GM03348 (cell line): ENCODE measurements at regions not wholly inside any gene's neighbourhood (a gene's known extent, or its start where the extent isn't known, plus 50 kb on each side); places are given as distances from the start of the nearest gene placed in this dataset.
A peak's percentile ranks its signal among the peaks of the same experiment; 100 is the strongest.
"Not testable (repeated sequence)": the region's sequence is repeated elsewhere in the genome, so short reads cannot be mapped to it uniquely, and the experiment has no call there.

Source experiments
- DNase-seq: peaks from one replicate; pipeline ENCODE4 v3.0.0; 2012; ENCODE audit warnings: low spot score

DNA sequence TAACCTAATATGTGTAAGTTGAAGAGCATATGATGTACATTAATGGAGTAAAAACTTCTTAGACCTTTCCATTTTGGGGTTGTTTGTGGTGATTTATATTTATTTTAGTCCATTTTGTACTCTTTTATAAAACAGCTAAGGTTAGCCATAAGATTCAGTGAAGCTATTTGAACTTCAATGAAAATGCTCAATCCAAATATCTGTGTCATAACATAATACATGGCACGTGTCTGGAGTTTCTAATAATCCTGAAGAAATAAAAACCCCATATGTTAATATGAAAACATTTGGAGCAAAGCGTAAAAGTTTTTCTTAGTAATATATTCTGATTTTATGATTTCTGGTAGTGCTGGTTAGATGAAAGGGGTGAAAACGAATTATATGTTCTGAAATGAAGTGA lies 1729.7 kb downstream of the PCDH9 start:
- no peak for DNase-seq

DNA sequence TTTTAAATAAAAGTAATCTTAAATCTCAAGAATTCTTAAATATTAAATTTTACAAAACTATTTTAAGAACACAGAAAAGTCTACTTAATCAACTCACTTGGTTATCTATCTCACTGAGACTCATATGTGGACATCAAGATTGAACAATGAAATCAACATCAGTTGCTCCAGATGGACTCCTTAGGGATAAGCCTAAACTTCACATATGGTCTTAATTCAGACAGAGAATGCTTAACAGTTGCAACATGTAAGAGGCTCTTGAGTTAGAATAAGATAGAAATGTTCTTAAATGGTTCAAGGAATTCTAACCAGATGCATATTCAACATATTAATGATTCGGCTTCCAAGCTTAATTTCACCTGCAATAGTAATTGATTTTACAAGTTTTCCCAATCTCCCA lies 1730.9 kb downstream of the PCDH9 start:
- peak; percentile 18 for DNase-seq

DNA sequence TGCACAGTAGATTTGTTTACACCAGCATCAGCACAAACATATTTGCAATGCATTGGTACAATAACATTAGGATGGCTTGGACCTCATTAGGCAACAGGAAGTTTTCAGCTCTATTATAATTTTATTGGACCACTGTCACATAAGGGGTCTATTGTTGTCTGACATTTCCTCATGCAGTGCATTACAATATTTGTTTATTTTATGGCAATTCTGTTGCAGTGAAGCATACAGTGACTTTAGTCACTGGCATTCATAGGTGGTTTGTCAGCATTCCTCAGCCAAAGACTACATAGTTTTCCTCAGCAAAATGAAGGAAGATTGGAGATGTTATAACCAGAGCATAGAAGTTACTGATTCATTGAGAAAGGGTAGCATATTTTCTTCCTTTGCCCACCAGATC lies 1732.9 kb downstream of the PCDH9 start:
- DNase-seq: peak; percentile 23

DNA sequence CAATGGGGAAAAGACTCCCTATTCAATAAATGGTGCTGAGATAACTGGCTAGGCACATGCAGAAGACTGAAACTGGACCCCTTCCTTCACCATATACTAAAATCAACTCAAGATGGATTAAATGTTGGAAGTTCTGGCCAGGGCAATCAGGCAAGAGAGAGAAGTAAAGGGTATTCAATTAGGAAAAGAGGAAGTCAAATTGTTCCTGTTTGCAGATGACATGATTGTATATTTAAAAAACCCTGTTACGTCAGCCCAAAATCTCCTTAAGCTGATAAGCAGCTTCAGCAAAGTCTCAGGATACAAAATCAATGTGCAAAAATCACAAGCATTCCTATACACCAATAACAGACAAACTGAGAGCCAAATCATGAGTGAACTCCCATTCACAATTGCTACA lies 1739.4 kb downstream of the PCDH9 start:
- not testable (repeated sequence) for DNase-seq

DNA sequence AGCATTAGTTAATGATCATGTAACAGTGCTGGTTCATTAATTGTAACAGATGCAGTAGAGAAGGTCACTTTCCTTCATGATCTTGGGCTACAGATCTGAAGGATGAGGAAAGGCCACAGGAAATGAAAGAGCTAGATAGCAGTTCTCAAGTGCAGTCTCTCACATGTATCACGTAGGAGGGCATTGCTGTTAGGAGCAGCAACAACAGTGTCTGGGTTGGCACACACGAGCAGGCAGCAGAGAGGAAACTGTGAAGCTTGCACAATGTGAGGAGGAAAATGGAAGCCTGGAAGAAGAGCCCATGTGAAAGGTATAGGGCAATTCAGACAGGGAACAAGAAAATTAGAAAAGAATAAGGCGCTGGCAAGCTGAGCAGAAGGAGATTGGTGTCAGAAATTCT lies 1741.5 kb downstream of the PCDH9 start:
- no peak for DNase-seq

DNA sequence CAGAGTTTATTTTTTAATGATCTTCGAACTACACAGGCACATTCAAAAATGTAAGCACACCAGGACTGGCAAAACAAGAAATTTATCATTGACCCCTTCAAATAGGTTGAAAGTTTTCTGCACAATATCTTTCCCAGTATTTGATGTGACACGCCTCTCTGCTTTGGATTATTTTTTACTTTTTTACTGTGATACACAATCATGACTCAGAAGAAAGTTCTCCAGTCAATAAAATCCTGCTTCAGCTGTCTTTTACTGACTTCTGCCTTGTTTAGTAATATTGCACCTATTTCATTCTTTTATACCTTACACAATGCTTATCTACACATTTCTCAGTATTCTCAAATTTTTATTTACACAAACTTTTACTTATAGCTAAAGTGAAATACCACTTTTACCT lies 1750.4 kb downstream of the PCDH9 start:
- no peak for DNase-seq

DNA sequence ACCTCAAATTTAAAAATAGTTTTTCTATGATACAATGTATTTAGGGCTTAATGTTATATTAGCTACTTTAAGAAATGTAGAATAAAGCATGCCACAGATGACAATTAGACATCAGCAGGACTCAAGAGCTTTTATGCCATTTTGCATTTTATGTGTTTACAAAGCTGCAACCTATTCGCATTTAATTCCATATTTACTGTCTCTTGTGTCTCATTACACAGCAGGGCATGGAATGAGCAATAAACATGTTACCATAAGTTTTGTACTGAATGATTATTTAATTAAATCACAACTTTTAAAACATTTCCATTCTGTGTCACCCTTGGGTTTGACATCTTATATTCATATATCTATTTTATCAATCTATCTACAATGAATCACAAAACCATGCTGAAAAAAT lies 1756.9 kb downstream of the PCDH9 start:
- no peak for DNase-seq

DNA sequence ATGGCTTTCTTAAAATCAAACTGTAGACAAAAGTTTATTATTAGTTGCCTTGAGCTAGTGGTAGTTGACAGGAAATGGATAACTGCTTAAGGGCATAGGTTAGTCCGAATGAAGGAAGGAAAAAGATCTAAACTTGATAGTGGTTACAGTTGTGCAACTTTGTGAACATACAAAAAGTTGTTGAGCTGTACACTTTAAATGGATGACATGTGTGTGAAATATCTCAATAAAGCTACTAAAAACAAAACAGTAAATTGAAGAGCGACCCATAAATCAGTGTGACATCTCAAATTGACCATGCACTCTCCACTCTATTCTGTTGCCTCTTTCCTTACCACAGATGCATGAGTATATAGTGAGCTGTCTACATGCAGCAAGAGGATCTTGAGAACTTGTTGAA lies 1757.8 kb downstream of the PCDH9 start:
- no peak for DNase-seq

DNA sequence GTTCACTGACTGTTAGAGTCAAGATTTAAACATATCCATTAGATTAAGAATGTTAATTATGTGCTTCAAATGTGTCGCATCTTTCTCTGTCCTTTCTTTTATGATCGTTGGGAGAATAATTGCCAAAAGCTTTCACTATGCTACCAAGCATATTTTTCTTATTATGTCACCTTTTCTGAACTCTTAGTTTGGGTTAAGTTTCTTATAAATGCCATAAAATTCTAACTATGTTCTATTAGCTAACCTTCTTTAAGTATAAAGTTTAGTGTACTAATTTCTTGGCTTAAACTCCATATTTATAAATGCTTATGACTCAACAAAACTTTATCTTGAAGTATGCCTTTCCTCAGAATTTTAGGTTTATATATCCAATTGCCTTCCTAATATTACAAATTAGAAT lies 1759.4 kb downstream of the PCDH9 start:
- no peak for DNase-seq

DNA sequence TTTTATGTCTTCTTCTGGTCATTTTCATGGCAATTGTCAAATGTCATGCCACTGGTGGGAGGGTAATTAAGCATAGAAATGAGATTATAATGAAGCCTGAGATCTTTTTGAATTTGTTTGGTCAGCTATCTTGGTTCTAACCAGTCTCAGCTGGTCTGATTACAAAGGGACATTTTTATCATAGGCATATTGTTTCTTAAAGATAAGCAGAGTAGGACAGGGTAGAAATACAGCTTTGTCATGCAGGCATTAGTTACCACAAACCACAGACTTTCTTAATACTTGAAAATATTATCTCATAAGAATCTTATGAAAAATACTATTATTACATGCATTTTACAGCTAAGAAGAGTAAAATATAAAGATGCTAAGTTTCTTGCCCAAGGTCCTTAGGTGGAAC lies 1761.5 kb downstream of the PCDH9 start:
- DNase-seq: peak; percentile 18

DNA sequence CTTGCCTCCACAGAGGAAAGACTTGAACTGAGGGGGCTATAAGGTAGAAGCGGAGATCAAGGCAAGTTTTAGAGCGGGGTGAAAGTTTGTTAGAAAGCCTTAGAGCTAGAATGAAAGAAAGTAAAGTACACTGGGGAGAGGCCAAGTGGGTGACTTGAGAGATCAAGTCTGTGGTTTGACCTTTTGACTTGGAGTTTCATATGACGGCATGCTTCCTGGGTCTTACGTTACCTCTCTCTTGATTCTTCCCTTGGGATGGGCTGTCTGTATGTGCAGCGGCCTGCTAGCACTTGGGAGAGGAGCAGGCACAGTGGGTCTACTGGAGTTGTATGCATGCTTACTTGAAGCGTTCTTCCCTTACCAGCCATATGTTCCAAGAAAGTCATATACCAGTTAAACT lies 1768.5 kb downstream of the PCDH9 start:
- DNase-seq: no peak

DNA sequence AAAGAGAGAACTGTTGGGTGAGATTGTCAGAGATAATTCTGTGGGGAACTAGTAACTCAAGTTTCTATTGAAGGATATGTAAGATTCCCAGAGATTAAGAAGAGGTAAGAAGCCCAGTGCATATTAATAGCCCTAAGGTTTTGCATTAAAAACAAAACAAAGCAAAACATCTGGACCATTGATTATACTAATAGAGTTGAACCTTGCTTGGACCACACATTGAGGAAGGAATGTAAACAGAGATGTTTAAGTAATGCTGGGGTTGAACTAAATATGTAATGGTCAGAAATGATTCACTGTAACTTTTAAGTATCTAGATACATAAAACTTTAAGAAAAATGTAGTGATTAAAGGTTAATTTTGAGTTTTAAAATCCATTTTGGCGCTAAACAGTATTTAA lies 1770.0 kb downstream of the PCDH9 start:
- DNase-seq: peak; percentile 1

DNA sequence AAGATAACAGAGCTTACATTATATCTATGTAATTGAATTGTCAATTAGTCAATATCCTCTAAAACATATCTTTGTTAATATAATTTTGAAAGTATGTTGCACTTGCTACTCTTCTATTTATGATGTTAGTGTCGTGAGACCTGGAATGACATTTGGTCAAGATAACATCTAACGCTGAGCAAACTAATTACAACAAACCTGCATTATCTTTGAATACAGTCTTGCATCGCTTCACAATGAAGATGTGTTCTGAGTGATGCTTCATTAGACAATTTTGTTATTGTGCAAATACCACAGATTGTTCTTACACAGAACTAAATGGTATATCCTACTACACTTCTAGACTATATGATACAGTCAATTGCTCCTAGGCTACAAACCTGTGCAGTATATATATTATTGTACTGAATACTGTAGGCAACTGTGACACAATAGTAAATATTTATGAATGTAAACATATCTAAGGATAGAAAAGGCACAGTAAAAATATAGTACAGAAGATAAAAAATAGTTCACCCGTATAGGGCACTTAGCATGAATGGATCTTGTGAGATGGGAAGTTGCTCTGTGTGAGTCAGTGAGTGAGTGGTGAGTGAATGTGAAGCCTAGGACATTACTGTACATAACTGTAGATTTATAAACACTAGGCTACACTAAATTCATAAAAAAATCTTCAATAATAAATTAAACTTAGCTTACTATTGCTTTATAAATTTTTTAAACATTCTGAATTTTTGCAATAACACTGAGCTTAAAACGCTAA lies 1773.8 kb downstream of the PCDH9 start:
- no peak for DNase-seq

DNA sequence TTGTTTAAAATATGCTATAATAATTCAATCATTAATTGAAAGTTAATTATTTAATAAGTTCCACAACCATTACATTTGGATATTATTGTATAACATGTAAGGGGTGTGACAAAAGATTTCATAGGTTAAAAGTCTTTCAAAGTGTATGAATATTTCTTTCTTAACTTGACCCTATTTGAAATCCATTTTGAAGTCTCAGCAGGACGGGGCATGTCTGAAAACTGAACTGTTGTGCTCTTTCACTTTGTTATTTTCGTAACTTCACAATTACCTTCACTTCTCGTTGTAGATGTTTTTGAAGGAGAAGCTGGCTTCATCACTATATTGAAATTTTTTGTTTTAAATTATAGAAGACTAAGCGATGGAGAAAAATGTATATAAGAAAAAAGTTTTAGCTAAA lies 1775.7 kb downstream of the PCDH9 start:
- DNase-seq: no peak

DNA sequence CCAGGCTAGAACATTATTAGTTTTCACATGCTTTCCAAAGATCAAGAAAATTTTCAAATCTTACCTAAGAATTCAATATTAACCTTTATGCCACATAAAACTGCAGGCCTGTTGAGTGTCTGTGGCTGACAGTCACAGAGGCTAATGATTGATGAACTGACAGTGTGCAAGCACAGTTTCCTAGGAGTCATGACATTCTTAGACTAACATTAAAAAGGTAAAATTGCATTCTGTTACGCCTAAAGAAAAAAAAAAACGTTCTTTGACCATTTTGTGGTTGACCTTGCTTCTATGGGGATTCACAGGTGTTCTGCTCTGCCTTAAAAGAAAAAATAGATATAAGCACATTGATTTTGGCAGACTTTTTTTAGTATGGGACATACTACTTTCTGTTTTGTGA lies 1776.2 kb downstream of the PCDH9 start:
- no peak for DNase-seq

DNA sequence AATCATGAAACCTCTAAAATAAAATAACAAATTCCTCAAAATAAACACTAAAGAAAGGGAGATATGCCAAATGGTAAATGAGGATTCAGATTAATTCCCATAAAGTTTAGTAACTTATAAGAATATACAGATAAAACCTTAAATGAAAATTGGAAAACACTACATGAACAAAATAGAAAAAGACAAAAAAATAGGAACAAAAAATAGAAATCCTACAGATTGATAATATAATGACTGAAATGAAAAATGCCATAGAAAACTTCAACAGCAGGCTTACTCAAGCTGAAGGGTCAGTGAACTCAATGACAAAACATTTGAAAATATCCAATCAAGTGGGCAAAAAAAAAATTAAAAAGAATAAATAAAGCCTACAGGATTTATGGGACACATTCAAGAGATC lies 1784.8 kb downstream of the PCDH9 start:
- no peak for DNase-seq

DNA sequence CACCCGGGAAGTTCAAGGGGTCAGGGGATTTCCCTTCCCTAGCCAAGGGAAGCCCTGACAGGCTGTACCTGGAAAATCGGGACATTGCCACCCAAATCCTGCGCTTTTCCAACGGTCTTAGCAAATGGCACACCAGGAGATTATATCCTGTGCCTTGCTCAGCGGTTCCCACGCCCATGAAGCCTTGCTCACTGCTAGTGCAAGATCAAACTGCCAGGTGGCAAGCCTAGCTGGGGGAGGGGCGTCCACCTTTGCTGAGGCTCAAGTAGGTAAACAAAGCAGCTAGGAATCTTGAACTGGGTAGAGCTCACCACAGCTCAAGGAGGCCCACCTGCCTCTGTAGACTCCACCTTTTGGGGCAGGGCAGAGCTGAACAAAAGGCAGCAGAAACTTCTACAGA lies 1794.5 kb downstream of the PCDH9 start:
- DNase-seq: no peak

DNA sequence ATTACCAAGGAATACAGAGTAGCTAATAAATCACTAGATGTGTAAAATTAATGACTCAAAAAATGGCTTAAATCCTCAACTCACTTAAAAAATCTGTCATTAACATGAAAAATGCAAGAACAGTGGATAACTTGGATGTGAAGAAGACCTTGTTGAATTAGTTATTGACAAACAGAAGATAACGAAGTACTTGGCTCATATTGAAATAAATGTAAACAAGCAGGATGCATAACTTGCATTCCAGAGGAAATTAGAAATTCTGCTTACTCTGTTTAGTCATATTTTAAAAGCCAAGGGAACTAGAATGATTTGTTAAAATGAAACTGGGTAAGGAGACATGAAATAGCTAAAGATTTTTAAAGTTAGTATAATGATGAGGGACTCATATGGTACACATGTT lies 1812.2 kb downstream of the PCDH9 start:
- DNase-seq: peak; percentile 4

DNA sequence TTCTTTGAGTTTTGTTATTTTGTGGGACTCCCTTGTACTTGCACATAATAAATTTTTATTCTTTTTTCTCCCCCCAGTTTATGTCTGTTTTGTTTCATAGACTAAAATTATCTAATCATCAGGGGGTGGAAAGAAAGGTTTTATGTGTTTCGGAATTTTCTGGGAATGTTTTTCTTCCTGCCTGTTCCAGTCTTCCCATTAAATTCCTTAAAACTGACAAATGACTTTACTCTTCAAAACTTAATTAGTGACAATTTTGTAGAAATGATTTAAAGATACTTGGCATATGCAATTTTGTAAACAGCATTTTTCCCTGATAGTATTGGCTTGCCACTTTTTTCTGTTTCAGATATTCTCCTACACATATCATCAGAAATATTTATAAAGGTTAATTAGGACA lies 1813.4 kb downstream of the PCDH9 start:
- DNase-seq: no peak

DNA sequence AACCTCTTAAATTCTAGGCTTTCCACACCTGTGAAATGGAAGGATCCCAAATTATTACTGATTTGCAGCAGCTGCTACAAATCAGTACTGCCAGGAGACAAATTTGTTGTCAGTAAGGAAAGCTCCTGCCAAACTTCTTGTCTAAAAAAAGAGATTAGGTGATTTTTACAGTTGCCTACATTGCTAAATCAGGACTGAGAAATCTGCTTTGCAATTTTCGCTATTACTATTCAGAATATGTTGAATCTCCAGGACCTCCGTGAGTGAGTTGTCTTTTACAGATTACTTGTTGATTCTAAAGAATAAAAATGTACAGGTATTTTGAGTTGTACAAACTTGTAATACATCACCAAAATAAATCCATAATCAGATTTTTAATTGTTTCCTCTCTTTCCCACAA lies 1815.9 kb downstream of the PCDH9 start:
- no peak for DNase-seq

DNA sequence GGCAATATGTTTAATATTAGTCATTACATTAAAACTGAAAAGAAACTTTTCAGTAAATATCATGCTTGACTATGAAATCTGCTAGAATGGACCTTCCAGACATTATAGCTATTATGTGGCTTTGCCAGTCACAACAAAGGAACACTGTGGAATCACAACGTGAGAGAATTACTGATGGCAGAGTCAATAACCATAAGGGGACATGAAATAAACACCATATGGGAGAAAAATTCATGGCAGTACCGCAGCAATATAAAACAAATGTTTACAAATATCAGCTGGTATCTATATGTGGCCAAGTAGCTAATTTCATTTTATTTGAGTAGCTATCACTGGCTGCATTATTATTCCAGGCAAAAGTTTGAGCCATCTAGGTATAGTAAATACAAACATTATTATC lies 1818.6 kb downstream of the PCDH9 start:
- DNase-seq: no peak

DNA sequence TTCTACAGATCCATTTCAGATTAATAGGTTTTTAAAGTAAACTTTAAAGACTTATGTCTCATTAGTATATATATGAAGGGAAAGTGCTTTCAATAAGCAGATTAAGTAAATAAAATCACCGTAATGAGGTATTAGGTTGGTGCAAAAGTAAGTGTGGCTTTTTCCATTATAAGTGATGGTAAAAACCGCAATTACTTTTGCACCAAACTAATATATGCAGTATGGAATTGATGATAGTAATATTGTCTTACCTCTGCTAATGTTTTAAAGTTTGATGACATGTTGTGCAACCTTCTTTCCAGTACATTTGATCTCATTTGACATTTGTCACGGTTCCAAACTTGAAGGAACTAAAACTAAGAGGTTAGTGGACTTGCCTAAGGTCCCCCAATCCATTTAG lies 1819.3 kb downstream of the PCDH9 start:
- no peak for DNase-seq

DNA sequence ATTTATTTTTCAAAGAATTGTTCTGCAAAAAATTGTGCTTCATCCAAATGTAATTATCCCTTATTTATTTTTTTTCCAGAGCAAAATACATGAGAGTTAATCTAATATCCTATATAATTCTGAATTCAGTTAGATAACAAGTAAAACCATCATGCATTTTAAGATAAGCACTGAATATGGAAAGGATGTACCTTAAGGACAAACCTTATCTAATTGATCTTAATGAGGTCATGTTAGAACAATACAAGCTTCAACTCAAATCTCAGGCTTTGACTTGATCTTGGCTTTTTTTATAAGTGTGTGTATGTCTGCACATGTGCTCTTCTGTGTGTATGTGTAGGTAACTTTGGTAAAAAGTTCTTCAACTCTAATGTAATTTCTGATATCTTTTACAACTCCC lies 1828.8 kb downstream of the PCDH9 start:
- no peak for DNase-seq

DNA sequence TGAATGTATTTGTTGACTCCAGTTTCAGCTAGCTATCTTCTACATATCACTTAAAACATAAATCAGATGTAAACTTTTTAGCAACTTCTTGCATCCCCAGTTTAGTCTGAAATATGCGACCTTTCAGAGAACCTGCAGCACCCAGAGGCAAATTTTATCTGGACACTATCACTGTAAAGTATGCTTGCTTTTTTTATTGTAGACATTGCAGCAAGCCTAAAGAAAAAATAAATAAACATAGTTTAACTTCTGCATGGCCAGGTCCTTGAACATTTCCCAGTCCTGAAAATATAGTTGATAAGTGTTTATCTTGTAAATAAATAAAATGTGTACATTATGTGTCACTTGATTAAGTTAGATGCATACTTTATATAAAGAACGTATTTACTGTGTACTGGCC lies 1829.4 kb downstream of the PCDH9 start:
- no peak for DNase-seq
